ENCODE measurements at regions not wholly inside any gene's neighbourhood (a gene's known extent, or its start where the extent isn't known, plus 50 kb on each side); places are given as distances from the start of the nearest gene placed in this dataset.
"Not testable (repeated sequence)": the region's sequence is repeated elsewhere in the genome, so short reads cannot be mapped to it uniquely, and the experiment has no call there.

DNA sequence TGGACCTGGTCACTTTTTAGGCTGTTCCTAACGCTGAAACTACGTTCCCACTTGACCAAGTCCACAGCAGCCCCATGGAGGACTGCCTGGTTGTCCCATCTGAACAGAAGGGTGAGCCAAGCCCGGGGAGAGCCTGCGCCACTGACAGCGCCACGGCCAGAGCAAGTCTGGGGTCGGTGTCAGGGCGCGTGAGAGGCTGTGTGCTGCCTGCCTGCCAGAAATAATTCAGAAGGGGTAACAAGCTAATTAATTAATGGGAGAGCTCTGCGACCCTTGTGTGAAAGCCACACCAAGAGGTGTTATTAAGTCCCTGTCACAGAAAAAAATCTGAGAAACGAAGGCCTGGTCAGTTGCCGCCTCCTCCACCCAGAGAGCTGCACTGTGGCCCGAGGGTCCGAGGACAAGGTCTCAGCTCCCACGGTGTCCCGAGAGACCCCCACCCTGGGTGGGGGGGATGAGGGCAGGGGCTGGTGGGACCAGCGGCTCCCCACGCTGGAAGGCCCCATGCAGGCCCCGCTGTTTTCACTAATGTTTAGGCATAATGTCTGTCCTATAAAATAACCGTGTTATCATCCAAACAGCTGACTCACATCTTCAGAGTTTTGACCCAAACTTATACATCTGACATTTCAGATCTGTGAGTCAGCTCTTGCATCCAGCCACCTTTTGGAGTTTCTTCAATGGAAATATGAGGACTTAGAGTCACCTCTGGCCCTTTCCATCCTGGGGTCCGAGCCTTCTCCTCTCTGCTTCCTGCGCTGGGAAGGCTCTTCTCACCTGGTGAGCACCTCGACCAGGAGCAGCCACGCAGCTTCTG lies 58.5 kb downstream of the DLL1 start:
- DNase-seq, result no peak

DNA sequence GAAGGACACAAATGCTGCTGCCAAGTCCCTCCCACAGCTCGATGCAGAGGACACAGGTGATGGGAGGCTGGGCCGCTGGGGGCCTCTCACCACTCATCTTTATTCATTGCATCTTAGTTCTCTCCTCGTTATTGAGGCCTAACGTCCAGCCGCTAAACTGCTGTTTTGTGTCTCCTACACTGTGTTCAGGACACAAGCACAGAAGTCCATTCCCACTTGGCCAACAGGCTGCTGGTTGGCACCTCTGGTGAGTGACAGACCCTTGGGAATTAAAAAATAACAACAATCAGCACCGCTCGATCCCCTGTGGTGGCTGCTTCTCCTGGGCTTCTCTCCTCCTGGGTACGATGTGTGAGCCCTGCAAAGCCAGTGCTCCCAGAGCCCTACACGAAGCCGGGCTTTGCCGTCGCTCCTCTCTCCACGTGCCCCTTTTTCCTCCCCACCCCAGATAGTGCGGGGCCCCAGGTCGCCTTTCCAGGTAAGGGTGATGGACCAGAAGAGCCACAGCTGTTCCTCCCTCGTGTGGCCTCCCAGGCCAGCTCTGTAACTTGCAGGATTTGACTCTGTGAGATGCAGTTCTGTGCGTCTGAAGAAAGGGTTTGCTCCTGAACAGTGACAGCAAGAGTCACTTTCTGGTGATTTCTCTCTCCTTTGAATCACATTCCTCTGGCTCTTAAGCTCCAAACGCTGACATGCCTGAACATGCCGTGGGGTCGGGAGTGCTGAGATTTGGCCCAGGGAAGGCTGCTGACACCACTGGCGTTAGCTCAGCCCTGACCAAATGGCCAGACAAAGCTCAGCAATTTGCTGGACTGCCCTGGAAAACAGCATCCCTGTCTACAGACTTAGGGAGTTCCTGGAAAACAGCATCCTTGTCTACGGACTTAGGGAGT lies 59.3 kb downstream of the DLL1 start:
- no peak for DNase-seq

DNA sequence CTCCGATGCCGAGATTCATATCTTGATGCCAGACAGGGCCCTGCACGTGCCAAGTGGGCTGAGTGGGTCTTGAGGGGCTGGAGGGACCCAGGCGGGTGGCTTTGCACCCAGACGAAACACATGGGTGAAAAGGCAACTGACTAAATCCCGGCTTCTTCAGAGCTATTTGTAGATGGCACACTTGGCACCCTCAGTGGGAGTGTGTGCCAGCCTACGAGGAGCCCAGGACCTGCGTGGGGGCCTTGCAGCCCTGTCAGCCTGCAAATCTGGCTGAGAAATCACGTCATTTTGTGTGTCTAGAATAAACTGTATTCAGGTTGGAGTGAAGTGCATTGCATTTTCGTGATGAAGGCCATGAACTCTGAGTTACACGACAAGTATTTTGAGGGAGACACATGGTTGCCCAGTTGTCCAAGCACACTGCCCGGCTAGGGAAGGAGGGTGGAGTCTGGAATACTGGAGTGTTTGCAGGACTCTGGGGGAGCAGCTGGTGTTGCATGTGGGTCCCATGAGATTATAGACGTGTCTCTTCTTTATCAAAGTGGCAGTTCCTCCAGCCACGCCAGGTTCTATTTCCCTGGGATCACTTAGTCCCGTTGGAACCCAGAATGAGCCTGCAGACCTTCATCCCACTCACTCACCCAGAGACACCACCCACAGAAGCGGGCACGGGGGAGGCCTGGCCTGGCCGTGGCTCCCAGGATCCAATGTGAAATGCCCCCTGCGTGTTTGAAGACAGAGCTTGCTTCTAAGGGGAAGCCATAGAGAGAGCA lies 60.2 kb downstream of the DLL1 start:
- DNase-seq, result no peak

DNA sequence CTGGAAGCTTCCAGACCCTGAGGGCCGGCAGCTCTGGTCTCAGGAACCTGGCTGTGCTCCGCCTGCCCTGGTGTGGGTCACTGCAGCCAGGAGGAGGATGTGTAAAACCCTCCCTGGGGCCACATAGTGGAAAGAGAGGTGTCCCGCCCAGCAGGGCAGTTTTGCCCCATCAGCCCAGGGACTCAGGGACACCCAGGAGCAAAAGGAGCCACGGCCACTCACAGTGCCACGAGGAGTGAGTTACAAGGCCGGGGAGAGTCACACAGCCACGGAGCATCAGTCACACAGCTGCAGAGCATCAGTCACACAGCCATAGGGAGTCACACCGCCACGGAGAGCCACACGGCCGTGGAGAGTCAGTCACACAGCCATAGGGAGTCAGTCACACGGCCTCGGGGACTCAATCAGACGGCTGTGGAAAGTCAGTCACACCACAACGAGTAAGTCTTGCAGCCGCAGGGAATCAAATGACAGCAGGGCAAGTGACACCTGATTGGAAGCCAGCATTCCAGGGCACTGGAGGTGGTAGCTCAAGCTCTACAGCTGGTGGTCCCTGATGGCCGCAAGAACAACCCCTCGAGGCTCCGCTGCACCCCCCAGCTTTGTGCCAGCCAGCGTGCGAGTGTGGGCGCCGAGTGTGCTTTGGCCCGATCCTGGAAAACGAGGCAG lies 60.9 kb downstream of the DLL1 start:
- DNase-seq, result no peak

DNA sequence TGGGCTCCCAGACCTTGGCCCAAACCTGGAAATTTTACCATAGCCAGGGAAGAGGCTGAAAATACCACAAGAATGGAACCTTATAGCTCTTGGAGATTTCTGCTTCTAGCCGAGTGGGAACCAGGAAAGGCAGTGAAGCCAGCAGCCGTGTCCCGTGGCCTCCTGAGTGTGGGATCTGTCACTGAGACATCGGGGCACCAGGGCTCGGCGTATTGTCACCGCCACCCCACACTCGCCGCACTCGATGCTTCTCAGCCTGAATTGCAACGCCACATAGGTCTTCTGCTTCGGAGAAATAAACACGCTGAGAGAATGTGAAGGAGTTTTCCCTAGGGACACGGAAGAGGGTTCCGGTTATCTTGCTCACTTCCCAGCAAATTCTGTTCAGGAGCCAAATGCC lies 61.5 kb downstream of the DLL1 start:
- no peak for DNase-seq

DNA sequence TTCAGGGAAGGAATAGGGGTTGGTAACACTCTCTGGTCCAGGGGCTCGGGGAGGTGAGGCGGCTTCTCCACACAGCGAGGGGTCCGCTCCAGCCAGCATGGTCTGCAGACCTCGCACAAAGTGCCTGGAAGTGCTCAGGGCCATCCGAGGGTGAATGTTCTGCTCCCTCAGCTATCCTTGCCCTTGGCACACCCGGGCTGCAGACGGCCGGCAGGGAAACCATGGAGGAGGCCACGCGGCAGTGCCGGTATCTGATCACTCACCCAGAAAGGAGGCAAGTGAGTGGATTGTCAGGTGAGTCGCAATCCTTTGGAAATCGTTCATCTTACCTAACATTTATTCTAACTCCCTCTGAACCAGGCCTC lies 62.0 kb downstream of the DLL1 start:
- DNase-seq, result no peak

DNA sequence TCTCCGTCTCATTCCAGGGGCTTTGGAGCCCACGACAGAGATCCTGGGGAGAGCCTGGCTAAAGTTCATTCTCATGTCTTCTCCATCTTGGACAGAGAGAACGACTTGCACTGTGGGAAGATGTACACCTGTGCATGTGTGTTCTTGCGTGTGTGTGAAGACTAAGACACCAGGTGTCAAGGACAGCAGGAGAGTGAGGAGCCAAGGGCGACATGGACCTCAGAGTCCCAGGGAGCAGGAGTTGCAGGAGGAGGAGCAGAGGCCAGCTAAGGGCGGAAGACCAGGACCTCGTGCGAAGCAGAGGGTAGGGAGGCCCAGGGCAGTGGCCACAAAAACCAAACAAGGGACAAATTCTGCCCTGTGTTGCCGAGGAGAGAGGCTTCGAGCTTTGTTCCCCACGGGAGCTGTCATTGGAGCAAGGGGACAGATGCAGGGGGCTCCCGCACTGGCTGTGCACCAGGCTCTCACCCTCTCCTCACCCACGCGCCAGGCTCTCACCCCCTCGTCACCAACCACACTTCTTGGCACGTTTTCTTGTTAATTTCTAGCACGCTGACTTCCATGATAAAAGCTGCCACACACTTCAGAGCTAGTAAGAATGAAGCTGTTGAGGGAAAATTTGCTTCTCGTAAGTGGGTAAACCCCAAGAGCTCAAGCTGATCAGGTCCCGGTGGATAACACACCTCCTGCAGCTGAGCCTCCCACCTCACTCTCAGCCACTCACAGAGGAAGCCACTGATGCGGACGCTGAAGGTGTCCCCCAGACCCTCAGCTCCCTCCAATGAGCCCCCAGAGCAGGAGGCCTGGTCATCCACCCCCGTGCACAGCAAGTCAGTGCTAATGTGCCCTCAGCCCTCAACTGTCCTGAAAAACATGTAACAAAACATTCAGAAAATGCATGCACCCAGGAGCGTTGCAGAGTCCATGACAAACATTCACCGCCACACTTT lies 62.6 kb downstream of the DLL1 start:
- no peak for DNase-seq

DNA sequence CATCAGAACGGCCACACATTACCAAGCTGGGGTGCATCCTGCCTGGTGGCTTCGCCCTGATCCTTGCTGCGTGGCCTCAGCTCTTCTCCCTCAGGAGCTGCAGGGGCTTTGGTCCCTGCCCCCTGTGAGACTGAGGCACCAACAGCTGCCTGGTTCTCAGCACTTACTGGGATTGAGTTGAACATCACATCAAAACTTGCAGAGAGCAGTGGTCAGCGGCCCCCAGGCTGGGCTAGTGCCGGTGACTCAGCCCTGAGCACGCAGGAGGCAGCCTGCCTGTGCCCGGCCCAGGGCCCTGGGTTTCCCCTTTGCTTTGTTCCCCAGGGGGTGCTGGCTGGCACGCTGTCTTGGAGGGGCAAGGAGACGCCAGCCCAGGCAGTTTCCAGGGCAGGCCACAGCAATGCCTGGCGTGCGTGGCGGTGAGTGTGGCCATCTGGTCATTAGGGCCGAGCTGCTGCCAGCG lies 63.3 kb downstream of the DLL1 start:
- DNase-seq, result no peak

DNA sequence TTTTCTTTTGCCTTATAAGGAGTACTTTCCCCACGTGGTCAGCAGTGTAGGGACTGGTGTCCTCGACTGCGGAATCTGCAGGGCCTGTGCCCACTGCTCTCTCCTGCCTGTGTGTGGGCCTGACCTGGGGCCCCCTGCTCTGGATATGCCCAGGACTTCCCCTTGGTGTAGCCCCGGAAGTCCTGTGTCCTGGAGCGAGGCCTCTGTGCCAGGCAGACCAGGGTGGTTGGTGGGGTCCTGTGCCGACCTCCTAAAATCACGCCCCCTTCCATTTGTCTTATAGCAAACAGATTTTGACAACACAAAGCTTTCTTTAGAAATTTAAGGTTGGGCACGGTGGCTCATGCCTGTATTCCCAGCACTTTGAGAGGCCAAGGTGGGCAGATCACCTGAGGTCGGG lies 64.2 kb downstream of the DLL1 start:
- DNase-seq, result no peak

DNA sequence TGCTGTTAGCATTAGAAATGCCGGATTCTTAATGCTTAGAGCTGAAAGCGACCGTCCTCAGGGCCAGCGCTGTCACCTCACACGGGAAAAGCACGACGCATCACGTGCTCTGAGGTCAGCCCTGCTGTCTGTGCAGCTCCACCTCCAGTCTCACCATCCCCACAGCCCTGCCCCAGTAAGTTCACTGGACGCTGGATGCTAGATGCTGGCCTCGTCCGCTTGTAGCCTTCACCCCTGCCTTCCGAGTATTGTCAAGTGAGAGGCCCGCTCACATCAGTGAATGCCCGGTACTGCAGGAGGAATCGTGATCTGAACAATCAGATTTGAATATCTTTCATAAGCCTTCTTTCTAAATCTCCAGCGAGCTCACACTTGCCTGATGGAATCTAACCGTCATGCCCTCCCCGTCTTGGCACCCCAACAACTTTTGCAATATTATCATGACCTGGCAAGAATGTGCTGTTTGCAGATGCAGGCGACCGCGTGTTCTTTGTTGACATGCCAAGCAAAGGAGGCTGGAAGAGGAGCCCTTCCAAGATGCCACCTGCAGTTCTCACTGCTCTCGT lies 64.9 kb downstream of the DLL1 start:
- no peak for DNase-seq

DNA sequence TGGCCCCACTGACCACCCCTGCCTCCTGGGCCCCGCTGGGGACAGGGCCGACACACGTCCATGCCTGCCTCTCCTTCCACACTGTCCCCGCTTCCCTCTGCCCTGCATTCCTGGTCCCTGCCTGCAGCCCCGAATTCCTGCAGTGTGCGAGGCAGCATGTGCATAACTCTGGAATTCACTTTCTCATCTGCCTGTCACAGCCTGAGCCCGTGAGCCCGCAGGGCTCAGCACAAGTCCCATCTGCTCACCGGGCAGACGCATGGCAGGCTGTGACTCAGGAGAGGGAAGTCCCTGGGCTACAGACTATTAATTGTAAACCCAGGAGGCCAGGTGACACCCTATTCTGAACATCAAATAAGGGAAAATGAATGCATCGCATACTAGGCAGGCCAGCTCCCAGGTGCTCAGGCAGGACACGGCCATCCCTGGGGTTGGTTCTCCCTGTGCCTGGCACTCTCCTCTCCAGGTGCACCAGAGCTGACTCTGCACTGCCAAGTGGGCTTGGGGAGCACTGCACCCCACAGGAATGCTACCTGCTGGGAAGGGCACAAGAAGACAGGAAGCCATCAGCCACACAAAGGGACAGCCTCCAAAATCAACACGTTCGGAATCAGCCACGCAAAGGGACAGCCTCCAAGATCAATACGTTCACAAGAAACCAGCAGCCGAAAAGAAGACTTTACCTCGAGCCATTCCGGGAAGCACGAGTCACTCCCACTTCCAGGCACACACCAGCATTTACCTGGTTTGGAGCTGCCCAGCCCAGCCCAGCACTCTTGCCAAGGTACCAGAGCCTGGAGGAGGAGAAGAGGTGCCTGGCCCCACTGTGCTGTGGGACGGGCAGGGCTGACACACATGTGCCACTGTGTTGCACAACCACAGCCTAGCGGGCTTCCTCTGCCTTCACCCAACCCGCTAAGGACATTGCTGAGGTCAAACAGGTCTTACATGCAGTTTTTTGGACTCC lies 65.9 kb downstream of the DLL1 start:
- DNase-seq, result no peak

DNA sequence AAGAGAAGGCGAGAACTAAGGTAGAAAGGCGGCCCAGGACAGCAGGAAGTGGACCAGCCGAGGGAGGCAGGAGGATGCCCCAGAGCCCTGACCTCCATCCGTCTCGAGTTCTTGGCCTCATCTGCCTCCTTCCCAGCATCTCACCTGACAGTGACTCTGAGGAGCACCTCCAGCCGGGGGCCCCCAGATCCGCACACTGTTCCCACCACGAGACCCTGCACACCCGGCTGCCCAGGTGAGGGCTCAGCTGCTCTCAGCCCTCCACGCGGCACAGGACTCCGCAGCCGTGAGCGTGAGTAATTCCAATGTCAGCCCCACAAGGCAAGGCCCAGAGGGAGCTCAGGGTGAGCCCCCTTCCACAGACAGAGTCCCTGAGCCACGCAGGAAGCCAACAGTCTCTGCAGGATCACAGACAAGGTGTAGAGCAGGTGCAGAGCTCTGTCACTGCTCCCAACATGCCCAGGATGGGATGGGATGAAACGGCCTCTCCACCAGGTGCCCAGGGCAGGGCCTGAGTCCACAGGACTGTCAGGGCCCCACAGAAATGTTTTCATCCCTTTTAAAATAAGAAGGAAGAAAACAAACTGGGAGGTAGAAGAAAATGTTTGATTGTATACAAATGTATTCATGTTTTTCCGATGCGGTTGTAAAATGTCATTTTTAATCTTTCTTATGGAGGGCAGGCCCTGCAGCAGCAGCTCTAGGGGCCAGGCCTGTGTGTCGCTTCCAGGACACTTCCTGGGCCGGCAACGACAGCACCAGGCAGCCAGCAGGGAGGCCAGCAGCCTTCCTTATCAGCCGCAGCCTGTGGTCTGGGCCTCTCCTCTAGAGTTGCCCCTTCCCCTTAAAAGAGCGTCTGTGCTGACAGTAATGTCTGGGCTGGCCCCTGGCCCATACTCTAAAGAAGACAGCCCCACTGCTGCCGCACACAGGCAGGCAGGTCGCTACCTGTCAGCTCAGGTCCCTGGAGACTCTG lies 66.9 kb downstream of the DLL1 start:
- no peak for DNase-seq

DNA sequence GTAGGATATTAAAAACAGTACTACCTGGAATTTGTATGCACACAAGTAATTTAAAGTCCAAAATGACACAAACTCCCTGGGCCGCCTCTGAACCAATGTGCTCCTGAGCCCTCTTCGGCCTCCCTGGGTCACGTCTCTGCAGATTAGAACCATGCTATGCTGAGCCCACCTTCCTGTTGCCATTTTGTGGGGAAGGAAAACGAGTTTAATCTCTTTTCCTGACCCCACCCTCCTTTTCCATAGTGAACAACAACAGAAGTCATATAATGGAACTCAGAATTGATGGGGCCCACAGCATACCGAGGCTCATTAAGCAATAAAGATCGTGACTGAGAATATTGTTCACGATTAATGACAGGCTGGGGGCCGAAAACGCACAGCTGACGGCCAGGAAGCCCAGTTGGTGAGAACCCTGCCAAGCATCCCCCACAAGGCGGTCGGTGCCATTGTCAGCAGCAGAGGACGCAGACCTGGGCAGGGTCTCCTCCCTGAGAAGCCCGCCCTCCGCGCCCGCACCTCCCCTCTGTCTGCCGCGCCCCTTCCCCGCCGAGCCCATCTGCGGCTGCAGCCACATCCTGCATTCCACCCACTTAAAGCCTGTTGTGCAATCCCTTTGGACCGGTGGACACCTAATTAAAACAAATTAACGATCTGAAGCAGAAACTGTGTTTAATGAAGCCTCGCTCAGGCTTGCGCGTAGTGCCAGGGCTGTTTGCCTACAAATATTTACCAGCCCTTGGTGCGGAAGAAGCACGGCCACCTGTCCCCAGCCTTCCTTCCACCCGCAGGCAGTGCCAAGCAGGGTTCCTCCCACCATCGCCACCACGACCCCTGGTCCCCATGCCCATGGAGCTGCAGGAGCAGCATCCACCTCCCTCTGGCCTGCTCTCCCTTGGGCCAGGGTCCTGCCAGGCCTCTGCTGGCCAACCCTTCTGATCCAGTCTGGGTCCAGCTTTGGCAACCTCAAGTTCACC lies 68.1 kb downstream of the DLL1 start:
- DNase-seq, result no peak

DNA sequence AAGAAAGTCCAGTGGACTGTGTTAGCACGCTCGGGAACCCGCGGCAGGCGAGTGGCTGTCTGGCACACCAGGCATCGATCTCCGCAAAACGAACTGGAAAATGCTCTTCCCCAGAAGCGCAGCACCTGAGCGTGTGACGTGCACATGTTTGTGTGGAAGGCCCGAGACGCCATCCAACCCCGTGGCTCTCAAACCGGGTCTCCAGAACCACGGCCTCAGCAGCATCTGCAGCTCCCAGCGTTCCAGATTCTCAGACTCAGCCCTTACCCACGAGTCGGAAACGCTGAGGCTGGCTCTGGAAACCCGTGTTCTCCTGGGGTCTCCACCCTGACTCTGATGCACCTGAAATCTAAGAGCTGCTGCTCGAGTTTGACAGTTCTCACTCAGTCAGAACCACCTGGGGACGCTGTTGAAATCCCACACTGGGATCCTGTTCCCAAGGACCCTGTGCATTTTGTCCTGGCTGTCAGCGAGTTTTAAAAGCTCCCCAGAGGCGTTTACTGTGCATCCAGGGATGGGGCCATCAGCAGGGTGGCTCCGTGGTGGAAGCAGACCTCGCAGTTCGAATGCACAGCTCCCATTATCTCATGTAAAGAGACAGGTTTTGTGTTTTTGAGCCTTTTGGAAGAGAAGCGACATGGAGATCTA lies 69.0 kb downstream of the DLL1 start:
- DNase-seq, result no peak

DNA sequence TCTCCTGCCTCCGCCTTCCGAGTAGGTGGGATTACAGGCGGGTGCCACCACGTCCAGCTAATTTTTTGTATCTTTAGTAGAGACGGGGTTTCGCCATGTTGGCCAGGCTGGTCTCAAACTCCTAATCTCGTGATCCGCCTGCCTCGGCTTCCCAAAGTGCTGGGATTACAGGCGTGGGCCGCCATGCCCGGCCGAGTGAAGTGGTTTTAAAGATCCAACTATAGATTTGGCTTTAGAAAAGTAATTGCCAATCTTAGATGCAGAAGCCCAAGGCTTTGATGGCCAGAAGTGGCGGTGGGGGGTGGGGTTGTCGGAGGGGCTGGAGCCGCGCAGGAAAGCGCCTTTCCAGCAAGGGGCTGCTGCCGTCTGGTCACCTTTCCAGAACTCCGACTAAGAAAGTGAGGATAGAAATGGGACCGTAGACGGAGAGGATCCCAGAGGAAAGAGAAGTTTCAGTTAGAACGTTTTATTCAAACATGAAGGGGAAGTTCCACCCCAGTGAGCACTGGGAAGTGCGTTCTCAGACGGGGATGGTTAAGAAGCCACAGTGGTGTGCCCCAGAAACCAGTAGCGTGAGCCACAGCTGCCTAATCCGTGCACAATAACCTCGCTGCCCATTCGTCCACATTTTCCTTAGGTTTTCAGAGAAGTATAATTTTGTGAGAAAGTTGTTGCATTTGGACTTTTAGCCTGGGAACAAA lies 69.7 kb downstream of the DLL1 start:
- no peak for DNase-seq

DNA sequence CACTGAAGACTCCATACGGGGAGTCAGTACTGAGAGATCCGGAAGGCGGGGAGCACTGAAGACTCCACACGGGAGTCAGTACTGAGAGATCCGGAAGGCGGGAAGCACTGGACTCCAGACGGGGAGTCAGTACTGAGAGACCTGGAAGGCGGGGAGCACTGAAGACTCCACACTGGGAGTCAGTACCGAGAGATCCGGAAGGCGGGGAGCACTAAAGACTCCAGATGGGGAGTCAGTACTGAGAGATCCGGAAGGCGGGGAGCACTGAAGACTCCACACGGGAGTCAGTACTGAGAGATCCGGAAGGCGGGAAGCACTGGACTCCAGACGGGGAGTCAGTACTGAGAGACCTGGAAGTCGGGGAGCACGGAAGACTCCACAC lies 77.2 kb downstream of the DLL1 start:
- not testable (repeated sequence) for DNase-seq
